ENCODE measurements at regions not wholly inside any gene's neighbourhood (a gene's known extent, or its start where the extent isn't known, plus 50 kb on each side); places are given as distances from the start of the nearest gene placed in this dataset.

DNA sequence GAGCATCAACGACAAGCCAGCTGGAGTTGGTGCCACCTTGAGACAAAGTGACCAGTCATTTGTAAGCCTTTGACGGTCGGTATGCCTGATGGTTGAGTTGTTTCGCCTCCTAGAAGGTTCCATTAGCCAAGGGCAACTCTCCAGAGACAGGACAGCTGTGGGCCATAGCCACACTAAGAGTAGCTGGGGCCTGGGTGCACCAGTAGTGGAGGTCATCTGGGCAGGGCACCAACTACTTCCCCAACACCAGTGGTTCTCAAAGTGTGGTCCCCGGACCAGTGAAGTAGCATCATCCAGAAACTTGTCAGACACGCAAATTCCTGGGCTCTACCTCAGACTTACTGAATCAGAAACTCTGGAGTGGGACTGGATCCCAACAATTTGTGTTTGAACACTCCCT, 217.5 kb upstream of the TAS2R1 start:
- TF ChIP-seq, protein P1, sequence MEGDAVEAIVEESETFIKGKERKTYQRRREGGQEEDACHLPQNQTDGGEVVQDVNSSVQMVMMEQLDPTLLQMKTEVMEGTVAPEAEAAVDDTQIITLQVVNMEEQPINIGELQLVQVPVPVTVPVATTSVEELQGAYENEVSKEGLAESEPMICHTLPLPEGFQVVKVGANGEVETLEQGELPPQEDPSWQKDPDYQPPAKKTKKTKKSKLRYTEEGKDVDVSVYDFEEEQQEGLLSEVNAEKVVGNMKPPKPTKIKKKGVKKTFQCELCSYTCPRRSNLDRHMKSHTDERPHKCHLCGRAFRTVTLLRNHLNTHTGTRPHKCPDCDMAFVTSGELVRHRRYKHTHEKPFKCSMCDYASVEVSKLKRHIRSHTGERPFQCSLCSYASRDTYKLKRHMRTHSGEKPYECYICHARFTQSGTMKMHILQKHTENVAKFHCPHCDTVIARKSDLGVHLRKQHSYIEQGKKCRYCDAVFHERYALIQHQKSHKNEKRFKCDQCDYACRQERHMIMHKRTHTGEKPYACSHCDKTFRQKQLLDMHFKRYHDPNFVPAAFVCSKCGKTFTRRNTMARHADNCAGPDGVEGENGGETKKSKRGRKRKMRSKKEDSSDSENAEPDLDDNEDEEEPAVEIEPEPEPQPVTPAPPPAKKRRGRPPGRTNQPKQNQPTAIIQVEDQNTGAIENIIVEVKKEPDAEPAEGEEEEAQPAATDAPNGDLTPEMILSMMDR (IDR thresholded peaks at IDR 0.05) = no peak
- TF ChIP-seq POLR2A (IDR thresholded peaks at IDR 0.05) = no peak

Measured in right lobe of liver (tissue), 4 donors.